ENCODE measurements at regions not wholly inside any gene's neighbourhood (a gene's known extent, or its start where the extent isn't known, plus 50 kb on each side); places are given as distances from the start of the nearest gene placed in this dataset.

GRCh38 chr10:62654966-62655336 is 149.6 kb upstream of the ADO start:
- no peak for DNase-seq (ENCODE audit: low read depth in 2 of 2)

- no peak for DNase-seq (ENCODE audit: low read depth in 2 of 2)
These were observed 149.1 kb upstream of the ADO start for GRCh38 chr10:62655337-62655994.

- DNase-seq (ENCODE audit: low read depth in 2 of 2) = no peak
These were observed 147.2 kb upstream of the ADO start for GRCh38 chr10:62657244-62657835.

GRCh38 chr10:62658516-62658915 is 146.0 kb upstream of the ADO start:
- no peak for DNase-seq (ENCODE audit: low read depth in 2 of 2)

- DNase-seq (ENCODE audit: low read depth in 2 of 2) = no peak
These were observed 143.4 kb upstream of the ADO start for GRCh38 chr10:62661143-62661542.

GRCh38 chr10:62662486-62662885 is 142.0 kb upstream of the ADO start:
- no peak for DNase-seq (ENCODE audit: low read depth in 2 of 2)

GRCh38 chr10:62665771-62666170 is 138.7 kb upstream of the ADO start:
- DNase-seq (ENCODE audit: low read depth in 2 of 2) = no peak

GRCh38 chr10:62666275-62666674 is 138.2 kb upstream of the ADO start:
- no peak for DNase-seq (ENCODE audit: low read depth in 2 of 2)

GRCh38 chr10:62669341-62669740 is 135.2 kb upstream of the ADO start:
- DNase-seq (ENCODE audit: low read depth in 2 of 2) = no peak

- no peak for DNase-seq (ENCODE audit: low read depth in 2 of 2)
These were observed 133.4 kb upstream of the ADO start for GRCh38 chr10:62671104-62671503.

GRCh38 chr10:62681211-62681940 is 123.1 kb upstream of the ADO start:
- DNase-seq (ENCODE audit: low read depth in 2 of 2) = peak; percentile 61 to 65

GRCh38 chr10:62684911-62685310 is 119.6 kb upstream of the ADO start:
- DNase-seq (ENCODE audit: low read depth in 2 of 2) = no peak

- DNase-seq (ENCODE audit: low read depth in 2 of 2) = no peak
These were observed 117.2 kb upstream of the ADO start for GRCh38 chr10:62687230-62687748.

GRCh38 chr10:62688971-62689700 is 115.4 kb upstream of the ADO start:
- no peak for DNase-seq (ENCODE audit: low read depth in 2 of 2)

- DNase-seq (ENCODE audit: low read depth in 2 of 2) = no peak
These were observed 114.8 kb upstream of the ADO start for GRCh38 chr10:62689712-62690111.

GRCh38 chr10:62690703-62691102 is 113.8 kb upstream of the ADO start:
- no peak for DNase-seq (ENCODE audit: low read depth in 2 of 2)

GRCh38 chr10:62691336-62691735 is 113.2 kb upstream of the ADO start:
- DNase-seq (ENCODE audit: low read depth in 2 of 2) = no peak

GRCh38 chr10:62692085-62692484 is 112.4 kb upstream of the ADO start:
- no peak for DNase-seq (ENCODE audit: low read depth in 2 of 2)

GRCh38 chr10:62693306-62693705 is 111.2 kb upstream of the ADO start:
- DNase-seq (ENCODE audit: low read depth in 2 of 2) = no peak

GRCh38 chr10:62694537-62695126 is 109.9 kb upstream of the ADO start:
- no peak for DNase-seq (ENCODE audit: low read depth in 2 of 2)

- no peak for DNase-seq (ENCODE audit: low read depth in 2 of 2)
These were observed 107.7 kb upstream of the ADO start for GRCh38 chr10:62696798-62697197.

GRCh38 chr10:62699148-62699547 is 105.4 kb upstream of the ADO start:
- no peak for DNase-seq (ENCODE audit: low read depth in 2 of 2)

All from stimulated activated CD4-positive, alpha-beta T cell treated with anti-CD3 and anti-CD28 coated beads, Interleukin-1b, Interleukin-23, amount 100 ng/mL, for 4 hours (primary cell).